Right lobe of liver (tissue), 6 donors: ENCODE measurements at regions not wholly inside any gene's neighbourhood (a gene's known extent, or its start where the extent isn't known, plus 50 kb on each side); places are given as distances from the start of the nearest gene placed in this dataset.

Source experiments
- ATAC-seq, 4 donors: fragments of 200-7000 bp; cut with Tn5 transposase; one replicate each; pipeline ENCODE4 v1.9.1; 2020; ENCODE audit warnings: mild to moderate bottlenecking in 4 of 4, moderate library complexity in 4 of 4
- DNase-seq, 3 donors: peaks; one replicate each; pipeline ENCODE4 v3.0.0-alpha.2; 2020
- H3K27ac ChIP-seq, 3 donors: fragments of 200-600 bp; one replicate each; pipeline ENCODE4 v1.8.0; 2022
- H3K27me3 ChIP-seq, 2 donors: fragments of 200-600 bp; one replicate each; pipeline ENCODE4 v1.8.0; 2022
- H3K36me3 ChIP-seq, 4 donors: fragments of 200-600 bp; sonication (generic) in 1 of 4; one replicate each; pipeline versions ENCODE4 v1.5.1 to v1.8.0; 2017 to 2022; ENCODE audit warnings: control low read depth in 1 of 4
- H3K4me1 ChIP-seq, 4 donors: fragments of 200-600 bp; sonication (generic) in 1 of 4; one replicate each; pipeline versions ENCODE4 v1.5.1 to v1.8.0; 2017 to 2022; ENCODE audit warnings: control low read depth in 1 of 4
- H3K4me3 ChIP-seq, 3 donors: fragments of 200-600 bp; one replicate each; pipeline ENCODE4 v1.8.0; 2022
- H3K9me3 ChIP-seq, 4 donors: fragments of 200-600 bp; sonication (generic) in 1 of 4; one replicate each; pipeline versions ENCODE4 v1.5.1 to v1.8.0; 2017 to 2022; ENCODE audit warnings: control low read depth in 1 of 4
- POLR2A ChIP-seq: fragments of 450-650 bp; IDR thresholded peaks from one replicate; pipeline ENCODE4 v1.6.1; 2017; ENCODE audit warnings: antibody characterized with exemption, mild to moderate bottlenecking
- whole genome bisulfite sequencing: methylation state at CpG from one replicate; pipeline ENCODE4 v1.1.6; 2018; ENCODE audit warnings: low coverage, low lambda C conversion rate; ENCODE audit not compliant: insufficient coverage; ENCODE audit errors: missing lambda C conversion rate; 5-methylcytosine and 5-hydroxymethylcytosine counted together
- intact Hi-C, 2 donors: fragments of 100-400 bp; cut with DNase I; formaldehyde crosslinking; loops; one replicate each; pipeline versions ENCODE4 v1.11.2 to v1.14.1; 2022
- TF ChIP-seq, protein P1 (sequence below), 4 donors: fragments of 200-600 bp in 3 of 4; fragments of 450-650 bp in 1 of 4; IDR thresholded peaks; one replicate each; pipeline versions ENCODE4 v1.5.1 to v1.8.0; 2016 to 2022; ENCODE audit warnings: antibody characterized with exemption in 4 of 4, mild to moderate bottlenecking in 2 of 4
- donor health status: DM: no; HTN: yes; CAD: no.
- donor health status: DM: no; HTN: no; CAD: no.
- donor health status: DM: no; HTN: no; CAD: no.
- donor health status: DM: no; HTN: yes; CAD: no.
- donor health status: DM: no; HTN: yes; CAD: no.

DNA sequence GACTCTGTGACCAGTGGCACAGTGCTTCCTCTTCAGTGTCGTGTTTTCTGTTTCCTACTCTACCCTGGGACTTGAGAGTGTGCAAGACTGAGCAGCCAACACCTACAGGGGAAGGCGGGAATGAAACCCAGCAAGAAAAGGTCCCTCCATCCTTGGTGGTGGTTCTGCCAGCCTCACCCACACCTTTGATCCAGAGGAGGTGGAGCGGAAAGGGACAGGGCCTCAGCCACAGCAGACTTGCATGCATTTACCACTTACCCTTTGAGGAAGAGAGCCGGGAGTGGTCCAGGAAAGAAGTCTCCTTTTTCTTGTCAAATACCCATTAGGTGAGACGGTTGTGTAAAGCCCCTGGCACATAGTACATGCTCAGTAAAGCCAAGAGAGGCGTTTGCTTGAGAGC, 164.8 kb upstream of the ZNF536 start:
- DNase-seq = no peak
- H3K27ac ChIP-seq = no peak overlapping the region
- no peaks in the 10 kb centered on the region for H3K4me1 ChIP-seq
- WGBS = 69% methylated on average over 2 of the region's 6 CpGs
- intact Hi-C loops = no loop called here
- no peaks in the 10 kb centered on the region for H3K27me3 ChIP-seq
- no peaks in the 10 kb centered on the region for H3K9me3 ChIP-seq
- TF ChIP-seq, protein P1, sequence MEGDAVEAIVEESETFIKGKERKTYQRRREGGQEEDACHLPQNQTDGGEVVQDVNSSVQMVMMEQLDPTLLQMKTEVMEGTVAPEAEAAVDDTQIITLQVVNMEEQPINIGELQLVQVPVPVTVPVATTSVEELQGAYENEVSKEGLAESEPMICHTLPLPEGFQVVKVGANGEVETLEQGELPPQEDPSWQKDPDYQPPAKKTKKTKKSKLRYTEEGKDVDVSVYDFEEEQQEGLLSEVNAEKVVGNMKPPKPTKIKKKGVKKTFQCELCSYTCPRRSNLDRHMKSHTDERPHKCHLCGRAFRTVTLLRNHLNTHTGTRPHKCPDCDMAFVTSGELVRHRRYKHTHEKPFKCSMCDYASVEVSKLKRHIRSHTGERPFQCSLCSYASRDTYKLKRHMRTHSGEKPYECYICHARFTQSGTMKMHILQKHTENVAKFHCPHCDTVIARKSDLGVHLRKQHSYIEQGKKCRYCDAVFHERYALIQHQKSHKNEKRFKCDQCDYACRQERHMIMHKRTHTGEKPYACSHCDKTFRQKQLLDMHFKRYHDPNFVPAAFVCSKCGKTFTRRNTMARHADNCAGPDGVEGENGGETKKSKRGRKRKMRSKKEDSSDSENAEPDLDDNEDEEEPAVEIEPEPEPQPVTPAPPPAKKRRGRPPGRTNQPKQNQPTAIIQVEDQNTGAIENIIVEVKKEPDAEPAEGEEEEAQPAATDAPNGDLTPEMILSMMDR (IDR thresholded peaks at IDR 0.05) = no peak
- no peak for TF ChIP-seq POLR2A
- H3K36me3 ChIP-seq = no peaks in the 10 kb centered on the region
- no peak overlapping the region for H3K4me3 ChIP-seq
- ATAC-seq = no peak

DNA sequence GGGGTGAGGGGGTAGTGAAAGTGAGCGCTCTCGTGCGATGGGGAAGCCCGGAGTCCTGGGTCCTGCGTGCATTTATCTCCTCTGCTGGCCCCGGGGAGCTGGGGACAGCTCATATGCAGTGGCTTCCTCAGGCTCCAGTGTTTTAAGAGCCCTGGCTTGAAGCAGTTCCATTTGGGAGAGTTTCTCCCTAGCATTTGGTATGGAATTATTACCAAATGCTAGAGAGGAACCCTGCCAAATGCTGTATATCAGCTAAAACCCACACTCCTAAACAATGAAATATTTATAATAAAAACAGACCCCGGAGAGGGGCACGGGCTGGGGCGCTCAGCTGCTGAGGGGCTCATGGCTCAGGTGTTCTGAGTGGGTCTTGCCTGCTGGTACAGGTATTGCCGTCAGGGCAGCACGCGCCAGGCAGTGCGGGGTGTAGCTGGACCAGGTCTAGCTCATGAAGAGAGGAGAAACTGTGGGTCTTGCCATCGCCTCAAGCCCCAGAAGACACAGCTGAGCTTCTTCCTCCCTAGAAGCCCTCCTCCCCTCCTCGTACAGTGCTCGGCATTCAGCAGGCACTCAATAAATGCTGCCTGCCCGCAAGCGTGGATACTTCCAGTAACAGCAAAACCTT, 163.6 kb upstream of the ZNF536 start:
- intact Hi-C loops = no loop called here
- H3K27ac ChIP-seq = no peak overlapping the region
- H3K4me1 ChIP-seq = no peaks in the 10 kb centered on the region
- TF ChIP-seq, protein P1 (IDR thresholded peaks at IDR 0.05) = no peak
- TF ChIP-seq POLR2A = no peak
- no peaks in the 10 kb centered on the region for H3K27me3 ChIP-seq
- ATAC-seq (no peak), DNase-seq (no peak)
- no peak overlapping the region for H3K4me3 ChIP-seq
- H3K36me3 ChIP-seq = no peaks in the 10 kb centered on the region
- WGBS = 56% methylated on average over 11 of the region's 18 CpGs
- no peaks in the 10 kb centered on the region for H3K9me3 ChIP-seq

DNA sequence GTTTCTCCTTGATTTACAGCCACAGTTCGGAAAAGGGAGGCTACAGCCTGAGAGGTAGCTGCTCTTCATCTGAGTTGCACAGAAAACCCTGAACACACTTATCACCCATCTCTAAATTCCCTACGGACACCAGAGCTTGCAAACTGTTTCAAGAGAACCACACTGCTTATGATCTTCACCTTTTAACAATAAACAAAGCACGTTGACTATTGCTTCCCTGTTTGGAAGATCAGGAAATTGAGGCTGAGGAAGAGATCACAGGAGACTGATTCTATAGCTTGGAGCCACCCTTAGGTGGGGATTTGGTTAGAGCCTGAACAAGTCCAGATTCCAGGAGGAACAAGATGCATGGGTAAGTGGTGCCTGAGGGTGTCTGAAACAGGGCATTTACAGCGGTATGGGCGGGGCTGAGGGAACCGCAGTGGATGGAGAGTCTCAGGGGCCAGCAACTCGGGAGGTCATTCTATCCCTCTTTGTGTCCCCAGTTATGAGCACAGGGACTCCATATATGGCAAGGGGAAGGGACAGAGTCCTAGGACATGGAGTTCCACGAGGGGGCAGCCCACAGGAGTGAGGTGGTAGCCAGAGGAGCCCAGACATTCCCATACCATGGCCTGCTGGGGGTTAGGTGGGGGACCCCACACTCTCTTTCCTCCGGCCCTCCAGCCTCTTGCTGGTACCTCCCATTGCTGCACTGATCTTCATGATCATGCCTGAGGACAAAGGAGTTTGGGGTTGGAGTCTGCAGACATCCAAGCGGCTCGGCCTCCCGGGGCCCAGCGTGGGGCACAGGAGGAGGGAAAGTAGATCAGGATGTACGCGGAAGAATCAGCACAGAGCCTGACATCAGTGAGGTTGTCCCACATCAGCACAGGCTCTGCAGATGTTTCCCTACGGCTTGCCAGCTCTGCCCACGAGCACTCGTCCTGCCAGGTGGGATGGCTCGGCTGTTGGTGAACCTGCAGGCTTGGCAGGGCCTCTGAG, 162.3 kb upstream of the ZNF536 start:
- 47% methylated on average over 12 of the region's 19 CpGs for WGBS
- no peaks in the 10 kb centered on the region for H3K4me1 ChIP-seq
- H3K36me3 ChIP-seq = no peaks in the 10 kb centered on the region
- no peak overlapping the region for H3K4me3 ChIP-seq
- DNase-seq (no peak), ATAC-seq (peak in 1 of 4 donors; percentile 23)
- no peaks in the 10 kb centered on the region for H3K27me3 ChIP-seq
- TF ChIP-seq, protein P1 (IDR thresholded peaks at IDR 0.05) = no peak
- TF ChIP-seq POLR2A = no peak
- intact Hi-C loops = no loop called here
- no peaks in the 10 kb centered on the region for H3K9me3 ChIP-seq
- H3K27ac ChIP-seq = no peak overlapping the region

DNA sequence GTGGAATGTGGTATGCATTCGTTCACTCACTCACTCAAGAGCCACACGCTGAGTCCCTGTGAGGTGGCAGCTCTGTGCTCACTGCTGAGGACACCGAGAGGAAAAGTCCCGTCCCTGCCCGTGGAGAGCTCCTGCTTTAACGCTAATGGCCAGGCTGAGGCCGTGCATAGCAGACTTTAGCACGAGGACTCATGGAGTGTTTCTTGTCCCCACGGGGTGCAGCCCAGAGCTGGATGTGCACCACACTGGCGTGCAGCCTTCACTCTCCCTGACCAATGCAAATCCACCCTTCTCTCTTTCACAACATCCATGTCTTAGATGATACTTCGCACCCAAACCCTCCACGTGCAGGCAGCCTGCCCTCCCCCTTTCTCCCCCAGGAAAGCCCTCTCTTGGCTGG, 159.6 kb upstream of the ZNF536 start:
- ATAC-seq (no peak), DNase-seq (no peak)
- 68% methylated on average over 9 of the region's 12 CpGs for WGBS
- Histone ChIP-seq H3K4me3 (no peak overlapping the region), H3K9me3 (no peaks in the 10 kb centered on the region), H3K27me3 (no peaks in the 10 kb centered on the region), H3K27ac (no peak overlapping the region), H3K36me3 (no peaks in the 10 kb centered on the region), H3K4me1 (no peaks in the 10 kb centered on the region)
- TF ChIP-seq, protein P1 (IDR thresholded peaks at IDR 0.05) = no peak
- no peak for TF ChIP-seq POLR2A
- intact Hi-C loops = no loop called here
